Fibroblast of mammary gland (primary cell): ENCODE measurements at regions not wholly inside any gene's neighbourhood (a gene's known extent, or its start where the extent isn't known, plus 50 kb on each side); places are given as distances from the start of the nearest gene placed in this dataset.
A peak's percentile ranks its signal among the peaks of the same experiment; 100 is the strongest.
"Not testable (repeated sequence)": the region's sequence is repeated elsewhere in the genome, so short reads cannot be mapped to it uniquely, and the experiment has no call there.

ENCODE experiments used
- DNase-seq: peaks from one replicate; pipeline ENCODE4 v3.0.0-alpha.2; 2010; ENCODE audit warnings: low read depth
- H3K4me3 ChIP-seq: 2 replicates; pipeline ENCODE4 v1.5.1; 2011; ENCODE audit warnings: low read depth, mild to moderate bottlenecking, low read length, moderate library complexity; ENCODE audit not compliant: control insufficient read depth
- CTCF ChIP-seq: conservative IDR thresholded peaks from 2 replicates; pipeline ENCODE4 v1.5.1; 2011; ENCODE audit warnings: low read depth, low read length, inconsistent platforms; ENCODE audit not compliant: control insufficient read depth, insufficient read depth

- no peak for DNase-seq
- no peak for TF ChIP-seq CTCF
- H3K4me3 ChIP-seq, result no peak overlapping the region
These were observed 71.8 kb upstream of the MAX start for GRCh38 chr14:65173973-65174693.

GRCh38 chr14:65174783-65175182 lies 72.5 kb upstream of the MAX start:
- H3K4me3 ChIP-seq, result no peak overlapping the region
- TF ChIP-seq CTCF, result no peak
- no peak for DNase-seq

GRCh38 chr14:65177551-65177950 lies 75.2 kb upstream of the MAX start:
- no peak for TF ChIP-seq CTCF
- H3K4me3 ChIP-seq, result no peak overlapping the region
- DNase-seq, result peak; percentile 35

GRCh38 chr14:65179231-65179630 lies 76.9 kb upstream of the MAX start:
- DNase-seq, H3K4me3 ChIP-seq: not testable (repeated sequence)

- no peak for TF ChIP-seq CTCF
- no peak overlapping the region for H3K4me3 ChIP-seq
- peak; percentile 96 for DNase-seq
These were observed 77.8 kb upstream of the MAX start for GRCh38 chr14:65179918-65180724.

- no peak for DNase-seq
- TF ChIP-seq CTCF, result no peak
- H3K4me3 ChIP-seq, result no peak overlapping the region
These were observed 78.4 kb upstream of the MAX start for GRCh38 chr14:65180725-65181025.

GRCh38 chr14:65184032-65184764 lies 81.9 kb upstream of the MAX start:
- DNase-seq, result peak; percentile 28
- H3K4me3 ChIP-seq, result no peak overlapping the region
- TF ChIP-seq CTCF, result no peak
